Kasumi-1 (cell line): ENCODE measurements at regions not wholly inside any gene's neighbourhood (a gene's known extent, or its start where the extent isn't known, plus 50 kb on each side); places are given as distances from the start of the nearest gene placed in this dataset.
A peak's percentile ranks its signal among the peaks of the same experiment; 100 is the strongest.
"Not testable (repeated sequence)": the region's sequence is repeated elsewhere in the genome, so short reads cannot be mapped to it uniquely, and the experiment has no call there.

Experiments
- DNase-seq, 2 experiments: peaks; one replicate each; lab custom pipeline; 2025; lab: John Stamatoyannopoulos, UW

GRCh38 chr4:98828801-98829200 is 100.1 kb downstream of the EIF4E start:
- DNase-seq: peak; percentile 36 to 66

- no peak for DNase-seq
Observed at GRCh38 chr4:98827661-98828060, 101.3 kb downstream of the EIF4E start.

- no peak for DNase-seq
Observed at GRCh38 chr4:98822144-98822543, 106.8 kb downstream of the EIF4E start.

- not testable (repeated sequence) for DNase-seq
Observed at GRCh38 chr4:98818116-98818515, 110.8 kb downstream of the EIF4E start.

GRCh38 chr4:98816816-98817215 is 112.1 kb downstream of the EIF4E start:
- no peak for DNase-seq

GRCh38 chr4:98816386-98816785 is 112.5 kb downstream of the EIF4E start:
- no peak for DNase-seq

GRCh38 chr4:98804403-98804802 is 124.5 kb downstream of the EIF4E start:
- DNase-seq: no peak

GRCh38 chr4:98803251-98803650 is 125.7 kb downstream of the EIF4E start:
- no peak for DNase-seq

GRCh38 chr4:98802770-98803198 is 126.1 kb downstream of the EIF4E start:
- DNase-seq: no peak

- no peak for DNase-seq
Observed at GRCh38 chr4:98801259-98801725, 127.6 kb downstream of the EIF4E start.

GRCh38 chr4:98796991-98797390 is 131.9 kb downstream of the EIF4E start:
- DNase-seq: no peak

- DNase-seq: peak; percentile 17 to 20
Observed at GRCh38 chr4:98794565-98795205, 134.2 kb downstream of the EIF4E start.

- DNase-seq: no peak
Observed at GRCh38 chr4:98793658-98794057, 135.2 kb upstream of the TSPAN5 start.

- peak; percentile 72 to 81 for DNase-seq
Observed at GRCh38 chr4:98786866-98787265, 128.5 kb upstream of the TSPAN5 start.

- DNase-seq: no peak
Observed at GRCh38 chr4:98784947-98785706, 126.7 kb upstream of the TSPAN5 start.

- DNase-seq: no peak
Observed at GRCh38 chr4:98781641-98782357, 123.4 kb upstream of the TSPAN5 start.

- DNase-seq: no peak
Observed at GRCh38 chr4:98780926-98781325, 122.5 kb upstream of the TSPAN5 start.

- no peak for DNase-seq
Observed at GRCh38 chr4:98779088-98779487, 120.7 kb upstream of the TSPAN5 start.

- no peak for DNase-seq
Observed at GRCh38 chr4:98778206-98778605, 119.8 kb upstream of the TSPAN5 start.

- DNase-seq: no peak
Observed at GRCh38 chr4:98775672-98776071, 117.3 kb upstream of the TSPAN5 start.

GRCh38 chr4:98773638-98774037 is 115.2 kb upstream of the TSPAN5 start:
- no peak for DNase-seq

GRCh38 chr4:98771959-98772632 is 113.7 kb upstream of the TSPAN5 start:
- DNase-seq: no peak
